LHCN-M2 (cell line): ENCODE measurements at regions not wholly inside any gene's neighbourhood (a gene's known extent, or its start where the extent isn't known, plus 50 kb on each side); places are given as distances from the start of the nearest gene placed in this dataset.

Experiments used
- DNase-seq: peaks from one replicate; pipeline ENCODE4 v3.0.0-alpha.2; 2012; ENCODE audit warnings: low read depth

- DNase-seq, result no peak
Measured at GRCh38 chr4:22220965-22221364, 272.4 kb upstream of the KCNIP4 start.

- DNase-seq, result no peak
Measured at GRCh38 chr4:22217480-22217879, 268.9 kb upstream of the KCNIP4 start.

- DNase-seq, result no peak
Measured at GRCh38 chr4:22216278-22216677, 267.7 kb upstream of the KCNIP4 start.

- DNase-seq, result no peak
Measured at GRCh38 chr4:22215084-22215483, 266.5 kb upstream of the KCNIP4 start.

- DNase-seq, result no peak
Measured at GRCh38 chr4:22203711-22204011, 255.1 kb upstream of the KCNIP4 start.

GRCh38 chr4:22202975-22203710, 254.6 kb upstream of the KCNIP4 start:
- peak; percentile 17 for DNase-seq

GRCh38 chr4:22202246-22202974, 253.8 kb upstream of the KCNIP4 start:
- no peak for DNase-seq

GRCh38 chr4:22201256-22201655, 252.7 kb upstream of the KCNIP4 start:
- no peak for DNase-seq

- no peak for DNase-seq
Measured at GRCh38 chr4:22196551-22196950, 248.0 kb upstream of the KCNIP4 start.

- DNase-seq, result no peak
Measured at GRCh38 chr4:22192084-22192511, 243.5 kb upstream of the KCNIP4 start.

- DNase-seq, result no peak
Measured at GRCh38 chr4:22191565-22191964, 243.0 kb upstream of the KCNIP4 start.

GRCh38 chr4:22190855-22191254, 242.3 kb upstream of the KCNIP4 start:
- peak; percentile 96 for DNase-seq

- peak; percentile 15 for DNase-seq
Measured at GRCh38 chr4:22187203-22187820, 238.7 kb upstream of the KCNIP4 start.

- DNase-seq, result no peak
Measured at GRCh38 chr4:22181736-22182135, 233.2 kb upstream of the KCNIP4 start.

GRCh38 chr4:22179124-22179874, 230.7 kb upstream of the KCNIP4 start:
- DNase-seq, result peak; percentile 97

GRCh38 chr4:22174640-22175039, 226.1 kb upstream of the KCNIP4 start:
- DNase-seq, result no peak

- DNase-seq, result peak; percentile 92
Measured at GRCh38 chr4:22170353-22170752, 221.8 kb upstream of the KCNIP4 start.

- no peak for DNase-seq
Measured at GRCh38 chr4:22167201-22167600, 218.6 kb upstream of the KCNIP4 start.

- no peak for DNase-seq
Measured at GRCh38 chr4:22162454-22162853, 213.9 kb upstream of the KCNIP4 start.

- DNase-seq, result no peak
Measured at GRCh38 chr4:22130741-22131140, 182.2 kb upstream of the KCNIP4 start.

GRCh38 chr4:22129454-22130029, 181.0 kb upstream of the KCNIP4 start:
- peak; percentile 56 for DNase-seq

- no peak for DNase-seq
Measured at GRCh38 chr4:22122062-22122461, 173.5 kb upstream of the KCNIP4 start.
